CD4-positive, alpha-beta T cell treated with Interleukin-12 subunit alpha and Interleukin-12 subunit beta, for 1 hour (primary cell): ENCODE measurements at regions not wholly inside any gene's neighbourhood (a gene's known extent, or its start where the extent isn't known, plus 50 kb on each side); places are given as distances from the start of the nearest gene placed in this dataset.

Source experiments
- DNase-seq: peaks from one replicate; pipeline ENCODE4 v3.0.0-alpha.2; 2020

DNA sequence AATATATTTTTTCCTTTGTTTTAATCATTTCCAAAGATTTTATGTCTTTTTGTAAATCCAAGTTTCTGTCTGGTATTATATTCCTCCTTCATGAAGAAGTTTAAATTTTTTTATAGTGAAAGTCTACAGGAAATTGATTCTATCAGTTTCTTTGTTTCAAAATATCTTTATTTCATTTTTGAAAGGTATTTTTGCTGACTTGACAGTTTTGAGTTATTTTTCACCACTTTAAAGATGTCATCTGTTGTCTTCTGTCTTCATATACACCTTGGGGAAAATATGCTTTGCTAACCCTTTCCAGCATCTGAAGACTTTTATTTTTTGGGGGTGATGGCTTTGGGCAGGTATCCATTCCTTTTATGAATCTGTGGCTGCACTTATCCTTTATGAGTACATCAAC is 164.4 kb upstream of the EPHA5 start:
- no peak for DNase-seq

DNA sequence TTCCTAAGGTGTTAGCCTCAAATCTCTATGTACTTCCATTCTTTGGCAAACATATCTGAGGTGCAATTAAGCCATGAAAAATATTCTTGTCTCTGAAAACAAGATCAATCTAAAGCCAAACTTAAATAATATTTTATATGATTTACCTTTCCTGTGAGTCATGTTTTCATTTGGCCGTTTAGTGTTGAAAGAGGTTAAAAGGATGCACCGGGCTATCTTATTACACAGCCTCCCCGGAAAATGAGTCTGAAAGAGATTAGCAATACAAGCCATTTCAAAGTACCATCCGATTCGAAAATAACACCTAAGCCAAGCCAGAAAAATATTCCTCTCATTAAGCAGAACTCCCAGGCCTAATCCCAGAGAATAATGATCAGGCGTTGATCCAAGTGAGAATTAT is 161.5 kb upstream of the EPHA5 start:
- DNase-seq: no peak

DNA sequence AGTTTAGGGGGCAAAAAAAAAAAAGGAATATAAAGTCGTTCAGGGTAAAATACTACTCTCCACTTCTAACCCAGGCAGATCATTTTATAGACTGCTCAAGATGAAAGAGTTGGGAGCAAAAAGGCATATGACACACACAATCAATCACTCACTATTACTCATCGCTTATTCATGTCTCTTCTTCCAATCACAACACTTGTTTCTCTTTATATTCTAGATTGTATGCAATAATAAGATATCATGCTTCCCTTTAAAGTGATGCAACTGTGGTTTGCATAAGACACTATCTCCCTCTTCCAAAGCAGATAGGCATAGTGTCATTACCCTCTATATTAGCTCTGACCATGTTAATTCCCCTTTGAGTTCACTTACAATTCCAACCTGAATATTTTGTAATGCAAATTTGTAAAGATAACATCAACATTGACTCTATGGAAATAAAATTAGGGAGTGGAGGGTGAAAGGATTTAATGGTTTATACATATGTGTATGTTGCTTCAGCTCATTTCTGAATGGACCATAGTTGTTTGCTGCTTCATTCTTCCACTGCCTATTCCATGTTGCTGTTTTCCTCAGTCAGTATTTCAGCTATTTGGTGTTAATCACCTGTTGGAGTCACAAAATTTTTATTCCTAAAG is 154.9 kb upstream of the EPHA5 start:
- no peak for DNase-seq

DNA sequence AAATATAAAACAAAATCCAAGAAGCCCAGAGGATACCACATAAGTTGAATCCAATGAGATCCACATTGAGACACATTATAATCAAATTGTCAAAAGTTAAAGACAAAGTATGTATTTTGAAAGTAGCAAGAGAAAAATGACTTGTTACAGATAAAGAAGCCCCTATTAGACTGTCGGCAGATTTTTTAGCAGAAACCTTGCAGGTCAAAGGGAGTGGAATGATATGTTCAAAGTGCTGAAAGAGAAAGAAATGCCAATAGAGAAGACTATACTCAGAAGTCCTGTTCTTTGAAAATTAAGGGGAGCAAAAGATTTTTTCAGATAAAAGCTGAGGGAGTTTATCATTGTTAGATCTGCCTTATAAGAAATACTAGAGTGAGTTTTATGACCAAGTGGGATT is 148.9 kb upstream of the EPHA5 start:
- DNase-seq: no peak

DNA sequence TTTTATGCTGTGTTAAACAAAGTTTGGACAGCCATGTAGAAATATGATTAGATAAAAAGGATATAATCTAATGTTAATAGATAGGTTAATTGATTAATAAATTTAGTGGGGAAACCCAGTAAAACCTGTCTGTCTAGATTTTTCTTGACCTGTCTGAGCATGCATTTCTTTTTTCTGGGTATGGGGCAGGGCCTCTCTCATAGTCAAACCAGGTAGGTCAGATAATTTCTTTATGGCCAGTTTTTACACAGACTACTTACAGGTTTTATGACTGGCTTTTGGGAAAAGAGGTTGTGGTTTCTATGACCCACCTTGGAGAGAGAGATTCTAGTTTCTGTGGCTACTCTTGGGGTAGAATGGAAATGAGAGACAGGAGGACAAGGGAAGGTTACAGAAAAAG is 135.6 kb upstream of the EPHA5 start:
- no peak for DNase-seq

DNA sequence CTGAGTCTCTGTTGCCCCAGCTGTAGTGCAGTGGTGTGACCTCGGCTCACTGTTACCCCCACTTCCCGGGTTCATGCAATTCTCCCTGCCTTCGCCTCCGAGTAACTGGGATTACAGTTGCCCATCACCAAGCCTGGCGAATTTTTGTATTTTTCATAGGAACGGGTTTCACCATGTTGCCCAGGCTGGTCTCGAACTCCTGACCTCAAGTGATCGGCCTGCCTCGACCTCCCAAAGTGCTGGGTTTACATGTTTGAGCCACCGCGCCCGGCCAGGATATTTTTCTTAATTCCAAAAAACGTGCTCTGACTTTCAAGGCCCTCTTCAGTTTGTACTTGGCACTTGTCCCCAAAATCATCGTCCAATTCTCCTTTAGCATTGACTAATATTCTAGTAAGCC is 129.2 kb upstream of the EPHA5 start:
- no peak for DNase-seq

DNA sequence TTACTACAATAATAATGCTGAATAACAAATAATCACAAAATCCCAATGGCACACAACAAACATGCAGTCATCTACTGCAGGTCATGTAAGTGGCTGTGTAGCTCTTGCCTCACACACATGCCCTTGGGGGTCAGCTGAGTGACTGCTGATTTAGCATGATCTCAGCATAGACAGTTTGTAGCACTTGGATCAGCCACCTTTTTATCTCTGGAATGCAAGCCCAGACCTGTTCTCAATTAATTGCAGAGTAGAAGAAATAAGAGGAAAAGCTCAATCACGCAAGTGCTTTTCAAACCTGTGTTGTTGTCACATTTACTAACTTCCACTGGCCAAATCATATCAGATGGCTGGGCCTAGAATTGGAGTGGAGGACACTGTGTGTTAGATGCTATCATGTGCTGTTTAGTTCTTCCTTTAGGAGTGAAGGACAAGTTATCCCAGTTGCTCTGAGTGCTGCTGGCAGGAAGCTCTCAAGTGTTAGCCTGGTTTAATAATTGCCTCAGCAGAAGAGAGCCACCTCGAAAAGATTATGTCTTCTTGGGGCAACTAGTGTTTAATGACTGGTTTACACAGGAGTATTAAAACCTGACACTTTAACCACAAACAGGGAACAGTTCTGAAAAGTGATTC is 128.3 kb upstream of the EPHA5 start:
- DNase-seq: no peak

DNA sequence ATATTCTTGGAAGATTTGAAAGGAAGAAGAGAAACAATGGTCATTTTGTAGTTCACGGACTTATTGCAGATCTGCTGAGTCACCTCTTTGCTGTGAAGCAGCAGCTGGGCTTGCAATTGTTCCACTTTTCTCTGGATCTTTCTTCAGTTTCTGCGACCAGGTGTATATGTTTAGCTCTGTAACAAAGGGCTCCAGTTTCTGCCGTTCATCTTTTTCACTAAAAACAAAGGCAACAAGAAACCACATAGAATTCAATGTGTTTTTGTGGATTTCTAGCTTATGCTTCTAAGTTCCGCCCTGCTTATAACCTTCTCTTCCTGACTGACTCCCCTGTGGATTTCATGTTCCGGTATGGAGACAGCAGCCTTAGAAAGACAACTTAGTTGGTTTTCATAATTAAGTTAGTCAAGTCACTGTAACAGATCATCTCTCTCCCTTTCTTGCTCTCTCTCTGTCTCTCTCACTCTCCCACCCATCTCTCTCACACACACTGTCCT is 121.6 kb upstream of the EPHA5 start:
- DNase-seq: no peak

DNA sequence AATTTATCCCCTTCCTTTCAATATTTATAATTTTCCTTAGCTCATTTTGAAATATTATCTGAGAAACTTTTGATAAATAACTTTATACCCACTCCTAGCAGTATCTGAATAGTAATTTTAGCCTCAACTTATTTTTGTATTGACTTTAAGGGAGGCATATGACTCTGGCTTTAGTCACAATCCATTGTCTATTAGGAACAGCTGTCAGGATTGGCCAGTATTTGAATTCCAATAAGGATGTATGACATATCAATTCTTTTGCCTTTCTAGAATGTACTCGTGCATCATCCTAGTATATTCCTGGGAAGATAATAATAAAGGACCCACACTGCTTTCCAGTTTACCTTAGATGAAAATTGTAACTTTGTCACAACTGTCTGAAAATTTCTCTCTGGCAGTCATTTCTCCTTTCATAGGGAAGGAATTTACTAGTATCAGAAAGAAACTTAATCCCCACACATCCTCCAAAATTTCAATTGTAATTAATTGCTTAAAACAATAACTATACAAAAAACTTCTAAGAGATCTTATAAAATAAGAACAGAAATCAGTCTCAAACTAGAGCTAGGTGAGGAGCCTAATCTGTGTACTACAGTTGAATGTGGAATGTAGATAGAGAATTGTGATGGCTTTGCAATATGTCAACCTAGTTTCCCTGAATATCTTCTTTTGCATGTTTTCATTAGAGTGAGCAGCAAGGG is 121.0 kb upstream of the EPHA5 start:
- DNase-seq: no peak

DNA sequence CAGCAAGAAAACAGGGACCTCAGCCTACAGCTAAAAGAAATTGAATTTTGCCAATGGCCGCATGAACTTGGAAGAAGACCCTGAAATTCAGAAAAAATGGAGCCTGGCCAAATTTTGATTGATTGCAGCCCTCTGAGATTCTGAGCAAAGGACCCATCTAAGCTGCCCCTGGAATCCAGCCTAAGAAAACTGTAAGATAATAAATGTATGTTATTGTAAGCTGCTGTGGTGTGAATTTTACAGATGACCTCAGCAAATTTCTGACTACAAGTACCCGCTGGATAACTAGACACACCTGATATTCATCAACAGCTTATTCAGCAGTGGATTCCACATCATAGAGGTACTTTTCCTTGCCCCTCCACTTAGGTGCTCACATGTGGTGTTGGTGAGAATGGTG is 119.5 kb upstream of the EPHA5 start:
- no peak for DNase-seq

DNA sequence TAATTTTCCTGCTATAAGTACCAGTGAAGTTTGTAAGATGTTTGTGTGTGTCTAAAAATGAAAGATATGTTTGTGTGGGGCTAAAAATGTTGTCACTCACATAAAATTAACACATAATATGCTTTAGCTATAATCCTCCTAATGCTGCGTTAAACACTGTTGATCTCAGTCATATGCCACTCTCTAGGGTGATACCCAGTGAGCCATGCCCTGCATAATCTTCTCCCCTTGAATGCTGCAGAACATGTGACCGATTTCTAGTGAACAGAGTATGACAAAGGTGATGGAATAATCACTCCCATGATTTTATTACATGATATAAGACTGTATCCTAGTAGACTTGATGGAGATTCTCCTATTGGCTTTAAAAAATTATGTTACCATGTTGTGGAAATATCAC is 119.1 kb upstream of the EPHA5 start:
- DNase-seq: no peak

DNA sequence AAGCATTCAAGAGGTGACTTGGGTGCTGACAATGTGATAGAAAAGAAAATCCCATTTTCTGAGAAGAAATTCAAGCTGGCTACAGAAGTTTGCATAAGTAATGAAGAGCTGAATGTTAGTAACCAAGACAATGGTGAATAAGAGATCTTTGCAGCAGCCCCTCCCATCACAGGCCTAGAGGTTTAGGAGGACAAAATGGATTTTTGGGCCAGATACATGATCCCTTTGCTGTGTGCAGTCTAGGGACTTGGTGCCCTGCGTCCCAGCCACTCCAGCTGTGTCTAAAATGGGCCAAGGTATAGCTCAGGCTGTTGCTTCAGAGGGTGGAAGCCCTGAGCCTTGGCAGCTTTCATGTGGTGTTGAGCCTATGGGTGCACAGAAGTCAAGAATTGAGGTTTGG is 107.0 kb upstream of the EPHA5 start:
- no peak for DNase-seq

DNA sequence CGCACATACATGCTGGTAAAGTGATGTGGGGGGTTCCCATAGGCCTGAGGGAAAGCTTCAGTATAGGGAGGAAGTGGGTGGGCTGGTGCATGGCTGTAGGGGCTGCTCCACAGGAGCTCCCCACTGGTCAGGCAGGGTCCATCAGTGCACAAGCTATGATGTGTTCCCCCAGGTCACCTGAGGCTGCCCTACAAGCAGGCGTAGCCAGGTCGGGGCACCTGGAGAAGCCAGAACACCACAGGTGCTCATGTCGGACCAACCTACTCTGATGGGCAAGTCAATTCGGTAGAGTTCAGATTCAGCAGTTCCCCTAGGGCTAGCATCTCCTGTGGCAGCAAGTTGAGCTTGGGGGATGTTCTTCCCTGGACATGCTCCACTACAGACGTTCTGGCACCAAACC is 103.3 kb upstream of the EPHA5 start:
- DNase-seq: no peak

DNA sequence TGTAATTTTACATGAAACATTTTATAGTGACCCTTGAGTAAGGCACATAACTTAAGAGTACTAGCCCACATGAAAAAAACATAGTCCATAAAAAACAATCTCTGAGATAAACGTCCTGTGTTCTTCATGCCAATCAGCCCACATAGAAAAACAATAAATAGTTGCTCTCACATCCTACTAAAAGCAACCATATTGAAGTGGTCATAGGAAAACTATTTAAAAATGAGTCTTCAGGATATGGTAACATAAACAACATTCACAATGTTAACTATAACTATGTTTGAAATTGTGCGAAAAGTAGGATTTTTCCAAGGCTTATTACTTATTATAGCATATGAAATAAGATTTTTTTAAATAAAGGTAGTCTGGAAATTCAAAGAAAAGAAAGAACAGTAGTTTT is 77.1 kb upstream of the EPHA5 start:
- no peak for DNase-seq

DNA sequence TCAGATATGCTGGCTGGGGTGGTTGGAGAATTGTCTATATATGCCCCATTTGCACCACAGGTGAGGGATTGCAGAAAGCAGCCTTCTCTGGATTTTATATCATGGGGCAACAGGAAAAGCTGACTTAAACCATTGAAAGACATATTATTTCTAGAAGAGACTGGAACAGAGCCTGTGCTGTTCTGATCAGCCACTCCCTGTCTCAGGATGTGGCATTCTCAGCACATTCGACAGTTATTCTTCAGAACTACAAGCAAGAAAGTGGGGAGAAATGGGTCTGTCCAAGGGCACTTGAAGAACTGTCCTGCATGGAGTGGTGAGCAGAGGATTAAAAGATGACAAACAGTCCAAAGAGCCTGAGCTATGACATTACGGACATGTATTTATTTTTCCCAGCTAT is 67.8 kb upstream of the EPHA5 start:
- DNase-seq: no peak

DNA sequence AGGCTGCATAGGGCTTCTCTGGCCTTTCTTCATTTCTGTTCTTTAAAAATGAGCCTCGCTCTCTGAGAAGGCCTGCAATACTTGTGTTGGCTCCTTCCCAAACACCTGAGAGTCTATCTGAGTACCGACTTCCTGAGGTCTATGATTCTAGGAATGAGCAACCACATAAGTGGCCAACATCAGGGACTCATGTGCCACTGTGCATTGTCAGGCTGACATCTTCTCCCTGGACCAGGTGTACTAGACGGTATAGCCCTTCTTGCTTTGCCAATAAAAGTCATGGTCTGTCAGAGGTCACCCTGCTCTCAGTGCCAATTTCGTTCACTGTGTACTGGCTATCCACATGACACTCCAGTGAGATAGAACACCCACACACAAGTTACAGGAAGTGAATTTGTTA is 67.4 kb upstream of the EPHA5 start:
- no peak for DNase-seq

DNA sequence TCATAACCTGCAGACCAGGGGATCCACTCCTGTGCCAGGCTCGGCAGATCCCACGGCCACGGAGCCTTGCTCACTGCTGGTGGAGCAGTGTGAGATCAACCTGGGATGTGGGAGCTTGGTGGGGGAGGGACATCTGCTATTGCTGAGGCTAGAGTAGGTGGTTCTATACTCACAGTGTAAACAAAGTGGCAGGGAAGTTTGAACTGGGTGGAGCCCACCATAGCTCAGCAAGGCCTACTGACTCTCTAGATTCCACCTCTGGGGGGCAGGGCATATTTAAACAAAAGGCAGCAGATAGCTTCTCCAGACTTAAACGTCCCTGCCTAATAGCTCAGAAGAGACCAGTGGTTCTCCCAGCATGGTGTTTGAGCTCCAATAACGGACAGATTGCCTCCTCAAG is 54.7 kb upstream of the EPHA5 start:
- no peak for DNase-seq
